B cell (primary cell): ENCODE measurements at regions not wholly inside any gene's neighbourhood (a gene's known extent, or its start where the extent isn't known, plus 50 kb on each side); places are given as distances from the start of the nearest gene placed in this dataset.

ENCODE experiments used
- CTCF ChIP-seq: fragments of 200-600 bp; IDR thresholded peaks from one replicate; pipeline ENCODE4 v1.8.0; 2022; ENCODE audit warnings: antibody characterized with exemption, mild to moderate bottlenecking
- EZH2 ChIP-seq: IDR thresholded peaks from 2 replicates; pipeline ENCODE4 v1.6.1; 2012; ENCODE audit warnings: borderline replicate concordance, low read depth, mild to moderate bottlenecking, moderate library complexity, low read length; ENCODE audit not compliant: insufficient read depth, poor library complexity, severe bottlenecking

GRCh38 chr11:92707665-92708064 lies 261.8 kb upstream of the MTNR1B start:
- TF ChIP-seq CTCF: no peak
- no peak for TF ChIP-seq EZH2
